ENCODE measurements at regions not wholly inside any gene's neighbourhood (a gene's known extent, or its start where the extent isn't known, plus 50 kb on each side); places are given as distances from the start of the nearest gene placed in this dataset.

DNA sequence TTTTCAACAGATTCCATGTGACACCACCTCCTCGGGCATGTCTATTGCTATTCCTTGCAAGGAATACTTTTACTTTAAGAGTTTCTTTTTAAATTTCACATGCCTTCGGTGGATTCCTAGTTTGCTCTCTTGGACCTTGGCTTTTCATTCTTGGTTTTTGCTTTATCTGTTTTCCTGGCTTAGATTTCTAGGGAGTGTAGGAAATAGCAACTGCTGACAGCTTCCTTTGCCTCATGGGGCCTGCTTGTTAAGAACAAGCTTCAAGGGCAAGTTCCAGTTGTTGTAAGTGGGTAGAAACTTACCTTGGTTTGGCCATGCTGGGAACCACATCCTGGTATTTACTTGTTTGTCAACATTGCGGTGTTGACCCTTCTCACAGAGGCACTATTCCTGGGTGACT is 348.5 kb downstream of the DMAC1 start:
- TF ChIP-seq POLR2A (IDR thresholded peaks at IDR 0.05) (no peak), EP300 (IDR thresholded peaks at IDR 0.05) (no peak)
- TF ChIP-seq, protein P1, sequence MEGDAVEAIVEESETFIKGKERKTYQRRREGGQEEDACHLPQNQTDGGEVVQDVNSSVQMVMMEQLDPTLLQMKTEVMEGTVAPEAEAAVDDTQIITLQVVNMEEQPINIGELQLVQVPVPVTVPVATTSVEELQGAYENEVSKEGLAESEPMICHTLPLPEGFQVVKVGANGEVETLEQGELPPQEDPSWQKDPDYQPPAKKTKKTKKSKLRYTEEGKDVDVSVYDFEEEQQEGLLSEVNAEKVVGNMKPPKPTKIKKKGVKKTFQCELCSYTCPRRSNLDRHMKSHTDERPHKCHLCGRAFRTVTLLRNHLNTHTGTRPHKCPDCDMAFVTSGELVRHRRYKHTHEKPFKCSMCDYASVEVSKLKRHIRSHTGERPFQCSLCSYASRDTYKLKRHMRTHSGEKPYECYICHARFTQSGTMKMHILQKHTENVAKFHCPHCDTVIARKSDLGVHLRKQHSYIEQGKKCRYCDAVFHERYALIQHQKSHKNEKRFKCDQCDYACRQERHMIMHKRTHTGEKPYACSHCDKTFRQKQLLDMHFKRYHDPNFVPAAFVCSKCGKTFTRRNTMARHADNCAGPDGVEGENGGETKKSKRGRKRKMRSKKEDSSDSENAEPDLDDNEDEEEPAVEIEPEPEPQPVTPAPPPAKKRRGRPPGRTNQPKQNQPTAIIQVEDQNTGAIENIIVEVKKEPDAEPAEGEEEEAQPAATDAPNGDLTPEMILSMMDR (IDR thresholded peaks at IDR 0.05): no peak
